NCI-H1092 treated with DMSO at 0.1 percent for 48 hours (cell line): ENCODE measurements at regions not wholly inside any gene's neighbourhood (a gene's known extent, or its start where the extent isn't known, plus 50 kb on each side); places are given as distances from the start of the nearest gene placed in this dataset.

Experiments
- DNase-seq: peaks from one replicate; lab custom pipeline; 2025; lab: John Stamatoyannopoulos, UW

- DNase-seq, result no peak
These were observed 1173.1 kb upstream of the ZEB2 start for GRCh38 chr2:145692971-145693478.

GRCh38 chr2:145691659-145692058, 1171.7 kb upstream of the ZEB2 start:
- DNase-seq, result no peak

GRCh38 chr2:145690183-145690778, 1170.4 kb upstream of the ZEB2 start:
- no peak for DNase-seq

GRCh38 chr2:145689277-145689676, 1169.4 kb upstream of the ZEB2 start:
- no peak for DNase-seq

- DNase-seq, result no peak
These were observed 1168.2 kb upstream of the ZEB2 start for GRCh38 chr2:145688156-145688555.

- DNase-seq, result no peak
These were observed 1167.7 kb upstream of the ZEB2 start for GRCh38 chr2:145687442-145688134.

- DNase-seq, result no peak
These were observed 1165.6 kb upstream of the ZEB2 start for GRCh38 chr2:145685383-145686050.

GRCh38 chr2:145682546-145683157, 1162.7 kb upstream of the ZEB2 start:
- DNase-seq, result no peak

GRCh38 chr2:145680276-145680675, 1160.4 kb upstream of the ZEB2 start:
- no peak for DNase-seq

GRCh38 chr2:145677371-145677770, 1157.5 kb upstream of the ZEB2 start:
- DNase-seq, result no peak

GRCh38 chr2:145674705-145675104, 1154.8 kb upstream of the ZEB2 start:
- no peak for DNase-seq

GRCh38 chr2:145669301-145669700, 1149.4 kb upstream of the ZEB2 start:
- DNase-seq, result no peak

GRCh38 chr2:145666552-145666951, 1146.6 kb upstream of the ZEB2 start:
- no peak for DNase-seq

GRCh38 chr2:145657265-145657664, 1137.3 kb upstream of the ZEB2 start:
- no peak for DNase-seq

- DNase-seq, result no peak
These were observed 1135.3 kb upstream of the ZEB2 start for GRCh38 chr2:145655165-145655765.

GRCh38 chr2:145654746-145655145, 1134.8 kb upstream of the ZEB2 start:
- no peak for DNase-seq

GRCh38 chr2:145654156-145654555, 1134.2 kb upstream of the ZEB2 start:
- no peak for DNase-seq

- no peak for DNase-seq
These were observed 1133.6 kb upstream of the ZEB2 start for GRCh38 chr2:145653553-145653952.

GRCh38 chr2:145652571-145653545, 1132.9 kb upstream of the ZEB2 start:
- DNase-seq, result no peak

GRCh38 chr2:145652036-145652435, 1132.1 kb upstream of the ZEB2 start:
- no peak for DNase-seq

- DNase-seq, result no peak
These were observed 1130.3 kb upstream of the ZEB2 start for GRCh38 chr2:145650226-145650625.
